Peyer's patch (tissue), 4 donors: ENCODE measurements at regions not wholly inside any gene's neighbourhood (a gene's known extent, or its start where the extent isn't known, plus 50 kb on each side); places are given as distances from the start of the nearest gene placed in this dataset.

Experiments used
- POLR2A ChIP-seq, 2 donors: fragments of 450-650 bp; IDR thresholded peaks; one replicate each; pipeline ENCODE4 v1.5.1; 2017; ENCODE audit warnings: antibody characterized with exemption in 2 of 2, mild to moderate bottlenecking in 2 of 2, moderate library complexity in 2 of 2
- TF ChIP-seq, protein P1 (sequence below), 6 experiments: fragments of 450-650 bp in 4 of 6; fragments of 200-600 bp in 2 of 6; sonication (generic) in 1 of 6; IDR thresholded peaks; one replicate each; pipeline ENCODE4 v1.5.1; 2017 to 2019; ENCODE audit warnings: antibody characterized with exemption in 6 of 6, mild to moderate bottlenecking in 3 of 6, moderate library complexity in 1 of 6

DNA sequence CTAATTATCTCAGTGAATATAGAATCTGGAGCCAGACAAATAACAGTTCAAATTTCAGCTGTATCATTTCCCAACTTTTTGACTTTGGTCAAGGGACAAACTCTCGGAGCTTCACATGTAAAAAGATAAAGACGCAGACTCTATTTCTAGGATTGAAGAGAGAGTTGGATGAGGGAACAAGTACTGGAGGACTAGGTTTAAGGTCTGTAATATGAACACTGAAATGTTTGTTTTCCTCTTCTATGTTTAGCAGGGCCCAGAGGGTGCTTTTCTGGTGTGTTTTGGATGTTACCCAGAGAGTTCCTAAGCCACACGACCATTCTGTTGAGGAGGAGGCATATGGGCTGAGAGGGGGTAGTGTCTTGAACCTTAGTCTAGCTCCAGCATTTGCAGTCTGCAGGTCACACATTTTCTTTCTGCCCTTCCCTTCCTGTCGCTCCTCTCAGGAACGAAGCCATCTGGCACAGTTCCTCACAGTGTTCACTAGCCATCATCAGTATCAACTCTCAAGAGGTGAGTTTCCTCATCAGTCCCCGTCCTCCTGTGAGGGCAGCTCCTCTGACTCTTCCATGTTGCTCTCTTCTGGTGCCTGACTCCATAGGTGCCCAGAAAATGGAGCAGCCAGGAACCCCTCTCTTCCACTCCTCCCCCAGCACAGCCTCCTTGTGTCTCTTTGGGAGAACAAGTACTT lies 250.1 kb downstream of the SQOR start:
- TF ChIP-seq, protein P1, sequence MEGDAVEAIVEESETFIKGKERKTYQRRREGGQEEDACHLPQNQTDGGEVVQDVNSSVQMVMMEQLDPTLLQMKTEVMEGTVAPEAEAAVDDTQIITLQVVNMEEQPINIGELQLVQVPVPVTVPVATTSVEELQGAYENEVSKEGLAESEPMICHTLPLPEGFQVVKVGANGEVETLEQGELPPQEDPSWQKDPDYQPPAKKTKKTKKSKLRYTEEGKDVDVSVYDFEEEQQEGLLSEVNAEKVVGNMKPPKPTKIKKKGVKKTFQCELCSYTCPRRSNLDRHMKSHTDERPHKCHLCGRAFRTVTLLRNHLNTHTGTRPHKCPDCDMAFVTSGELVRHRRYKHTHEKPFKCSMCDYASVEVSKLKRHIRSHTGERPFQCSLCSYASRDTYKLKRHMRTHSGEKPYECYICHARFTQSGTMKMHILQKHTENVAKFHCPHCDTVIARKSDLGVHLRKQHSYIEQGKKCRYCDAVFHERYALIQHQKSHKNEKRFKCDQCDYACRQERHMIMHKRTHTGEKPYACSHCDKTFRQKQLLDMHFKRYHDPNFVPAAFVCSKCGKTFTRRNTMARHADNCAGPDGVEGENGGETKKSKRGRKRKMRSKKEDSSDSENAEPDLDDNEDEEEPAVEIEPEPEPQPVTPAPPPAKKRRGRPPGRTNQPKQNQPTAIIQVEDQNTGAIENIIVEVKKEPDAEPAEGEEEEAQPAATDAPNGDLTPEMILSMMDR (IDR thresholded peaks at IDR 0.05): no peak
- no peak for TF ChIP-seq POLR2A (IDR thresholded peaks at IDR 0.05)
